HG02678 (cell line): ENCODE measurements at regions not wholly inside any gene's neighbourhood (a gene's known extent, or its start where the extent isn't known, plus 50 kb on each side); places are given as distances from the start of the nearest gene placed in this dataset.
A peak's percentile ranks its signal among the peaks of the same experiment; 100 is the strongest.
"Not testable (repeated sequence)": the region's sequence is repeated elsewhere in the genome, so short reads cannot be mapped to it uniquely, and the experiment has no call there.

Experiments used
- ATAC-seq: cut with Tn5 transposase; IDR thresholded peaks from one replicate; pipeline ENCODE4 v1.9.1; 2021; ENCODE audit warnings: mild to moderate bottlenecking, moderate library complexity; ENCODE audit not compliant: unreplicated experiment

GRCh38 chr11:56883371-56883987, 105.2 kb upstream of the OR5AK2 start:
- ATAC-seq, result no peak

- no peak for ATAC-seq
These were observed 112.0 kb upstream of the OR5AK2 start for GRCh38 chr11:56876621-56877275.

- no peak for ATAC-seq
These were observed 106.7 kb upstream of the OR9G4 start for GRCh38 chr11:56855217-56855616.

GRCh38 chr11:56852131-56852530, 103.6 kb upstream of the OR9G4 start:
- ATAC-seq, result no peak

GRCh38 chr11:56849852-56850251, 101.4 kb upstream of the OR9G4 start:
- no peak for ATAC-seq

GRCh38 chr11:56849250-56849649, 100.8 kb upstream of the OR9G4 start:
- no peak for ATAC-seq

- ATAC-seq, result no peak
These were observed 99.8 kb upstream of the OR9G4 start for GRCh38 chr11:56848141-56848809.

GRCh38 chr11:56846631-56847576, 98.4 kb upstream of the OR9G4 start:
- no peak for ATAC-seq

GRCh38 chr11:56845121-56845732, 96.7 kb upstream of the OR9G4 start:
- no peak for ATAC-seq

GRCh38 chr11:56843816-56844215, 95.3 kb upstream of the OR9G4 start:
- no peak for ATAC-seq

GRCh38 chr11:56842814-56843794, 94.6 kb upstream of the OR9G4 start:
- ATAC-seq, result no peak

- ATAC-seq, result peak; percentile 78
These were observed 92.8 kb upstream of the OR9G4 start for GRCh38 chr11:56841210-56841810.

- ATAC-seq, result not testable (repeated sequence)
These were observed 78.9 kb upstream of the OR9G4 start for GRCh38 chr11:56827357-56827756.

GRCh38 chr11:56819916-56820315, 71.4 kb upstream of the OR9G4 start:
- no peak for ATAC-seq

GRCh38 chr11:56817661-56818060, 69.2 kb upstream of the OR9G4 start:
- no peak for ATAC-seq

- no peak for ATAC-seq
These were observed 67.8 kb upstream of the OR9G4 start for GRCh38 chr11:56816259-56816658.

GRCh38 chr11:56808326-56808725, 59.8 kb upstream of the OR9G4 start:
- no peak for ATAC-seq

- no peak for ATAC-seq
These were observed 51.3 kb upstream of the OR9G4 start for GRCh38 chr11:56799691-56800210.
